ENCODE measurements at regions not wholly inside any gene's neighbourhood (a gene's known extent, or its start where the extent isn't known, plus 50 kb on each side); places are given as distances from the start of the nearest gene placed in this dataset.
"Not testable (repeated sequence)": the region's sequence is repeated elsewhere in the genome, so short reads cannot be mapped to it uniquely, and the experiment has no call there.

- no peak for TF ChIP-seq ARNTL (CRISPR knock-in tag; IDR thresholded peaks at IDR 0.05; ENCODE audit: borderline replicate concordance, low read depth)
These were observed 114.7 kb downstream of the CRYBB2 start (continued) for GRCh38 chr22:25334162-25334490.

- ATAC-seq = not testable (repeated sequence)
These were observed 115.2 kb downstream of the CRYBB2 start for GRCh38 chr22:25334631-25335030.

- ATAC-seq = not testable (repeated sequence)
These were observed 115.8 kb downstream of the CRYBB2 start for GRCh38 chr22:25335276-25335675.

- ATAC-seq = not testable (repeated sequence)
These were observed 121.1 kb downstream of the CRYBB2 start for GRCh38 chr22:25340536-25340935.

GRCh38 chr22:25344366-25344765, 124.9 kb downstream of the CRYBB2 start:
- ATAC-seq = not testable (repeated sequence)

- TF ChIP-seq RARB (CRISPR knock-in tag; IDR thresholded peaks at IDR 0.05) = no peak
- no peak for TF ChIP-seq POU6F1 (CRISPR knock-in tag; IDR thresholded peaks at IDR 0.05; ENCODE audit: borderline replicate concordance, low read depth)
- no peak for TF ChIP-seq TSHZ2 (CRISPR knock-in tag; IDR thresholded peaks at IDR 0.05)
- TF ChIP-seq BACH2 (CRISPR knock-in tag; IDR thresholded peaks at IDR 0.05; ENCODE audit: borderline replicate concordance) = no peak
- no peak for TF ChIP-seq ESRRG (CRISPR knock-in tag; IDR thresholded peaks at IDR 0.05)
- no peak for TF ChIP-seq ARNTL (CRISPR knock-in tag; IDR thresholded peaks at IDR 0.05; ENCODE audit: borderline replicate concordance, low read depth)
- no peak for TF ChIP-seq ZFP3 (CRISPR knock-in tag; IDR thresholded peaks at IDR 0.05)
- no peak for TF ChIP-seq ZFP30 (CRISPR knock-in tag; IDR thresholded peaks at IDR 0.05)
- no peak for TF ChIP-seq CSRNP3 (CRISPR knock-in tag; IDR thresholded peaks at IDR 0.05)
- no peak for TF ChIP-seq PATZ1 (CRISPR knock-in tag; IDR thresholded peaks at IDR 0.05; ENCODE audit: borderline replicate concordance)
- TF ChIP-seq GLIS3 (CRISPR knock-in tag; IDR thresholded peaks at IDR 0.05) = no peak
- TF ChIP-seq ZNF70 (CRISPR knock-in tag; IDR thresholded peaks at IDR 0.05) = no peak
- no peak for TF ChIP-seq ZC3H10 (CRISPR knock-in tag; IDR thresholded peaks at IDR 0.05)
- no peak for ATAC-seq
These were observed 127.7 kb downstream of the CRYBB2 start for GRCh38 chr22:25346859-25347751.

GRCh38 chr22:25347752-25348102, 128.3 kb downstream of the CRYBB2 start:
- no peak for ATAC-seq
- TF ChIP-seq TSHZ2 (CRISPR knock-in tag; IDR thresholded peaks at IDR 0.05) (no peak), GLIS3 (CRISPR knock-in tag; IDR thresholded peaks at IDR 0.05) (no peak), RARB (CRISPR knock-in tag; IDR thresholded peaks at IDR 0.05) (no peak), ZFP3 (CRISPR knock-in tag; IDR thresholded peaks at IDR 0.05) (no peak), ZNF8 (CRISPR knock-in tag; IDR thresholded peaks at IDR 0.05) (no peak), ESRRG (CRISPR knock-in tag; IDR thresholded peaks at IDR 0.05) (no peak), POU6F1 (CRISPR knock-in tag; IDR thresholded peaks at IDR 0.05; ENCODE audit: borderline replicate concordance, low read depth) (no peak), ZC3H10 (CRISPR knock-in tag; IDR thresholded peaks at IDR 0.05) (no peak), BACH2 (CRISPR knock-in tag; IDR thresholded peaks at IDR 0.05; ENCODE audit: borderline replicate concordance) (no peak), ISL1 (CRISPR knock-in tag; IDR thresholded peaks at IDR 0.05) (no peak), PPARA (CRISPR knock-in tag; IDR thresholded peaks at IDR 0.05; ENCODE audit: borderline replicate concordance) (no peak), OSR1 (CRISPR knock-in tag; IDR thresholded peaks at IDR 0.05) (no peak)
